ENCODE measurements at regions not wholly inside any gene's neighbourhood (a gene's known extent, or its start where the extent isn't known, plus 50 kb on each side); places are given as distances from the start of the nearest gene placed in this dataset.
"Not testable (repeated sequence)": the region's sequence is repeated elsewhere in the genome, so short reads cannot be mapped to it uniquely, and the experiment has no call there.

GRCh38 chr4:72666910-72667309 is 97.9 kb upstream of the ADAMTS3 start:
- FAIRE-seq: no peak

GRCh38 chr4:72665171-72665968 is 96.3 kb upstream of the ADAMTS3 start:
- no peak for FAIRE-seq

- no peak for FAIRE-seq
Observed at GRCh38 chr4:72663828-72664227, 94.8 kb upstream of the ADAMTS3 start.

GRCh38 chr4:72661830-72662229 is 92.8 kb upstream of the ADAMTS3 start:
- FAIRE-seq: no peak

- no peak for FAIRE-seq
Observed at GRCh38 chr4:72641611-72642010, 72.6 kb upstream of the ADAMTS3 start.

- not testable (repeated sequence) for FAIRE-seq
Observed at GRCh38 chr4:72636866-72637265, 67.8 kb upstream of the ADAMTS3 start.

GRCh38 chr4:72635931-72636330 is 66.9 kb upstream of the ADAMTS3 start:
- not testable (repeated sequence) for FAIRE-seq

GRCh38 chr4:72632253-72632652 is 63.2 kb upstream of the ADAMTS3 start:
- FAIRE-seq: not testable (repeated sequence)

GRCh38 chr4:72631296-72631695 is 62.3 kb upstream of the ADAMTS3 start:
- no peak for FAIRE-seq

GRCh38 chr4:72629540-72629939 is 60.5 kb upstream of the ADAMTS3 start:
- no peak for FAIRE-seq

- no peak for FAIRE-seq
Observed at GRCh38 chr4:72627723-72628122, 58.7 kb upstream of the ADAMTS3 start.
